Esophagus muscularis mucosa (tissue), 4 donors: ENCODE measurements at regions not wholly inside any gene's neighbourhood (a gene's known extent, or its start where the extent isn't known, plus 50 kb on each side); places are given as distances from the start of the nearest gene placed in this dataset.

ENCODE experiments used
- EP300 ChIP-seq: sonication (generic); formaldehyde crosslinking; IDR thresholded peaks from one replicate; pipeline ENCODE4 v1.6.1; 2017; ENCODE audit warnings: antibody characterized with exemption
- POLR2AphosphoS5 ChIP-seq, 2 donors: sonication (generic); formaldehyde crosslinking; IDR thresholded peaks; one replicate each; pipeline ENCODE4 v1.6.1; 2017; ENCODE audit warnings: antibody characterized with exemption in 2 of 2
- TF ChIP-seq, protein P1 (sequence below), 3 experiments: fragments of 200-600 bp in 2 of 3; fragments of 450-650 bp in 1 of 3; sonication (generic) in 2 of 3; IDR thresholded peaks; one replicate each; pipeline ENCODE4 v1.5.1; 2017 to 2019; ENCODE audit warnings: antibody characterized with exemption in 3 of 3, mild to moderate bottlenecking in 2 of 3, moderate library complexity in 1 of 3

DNA sequence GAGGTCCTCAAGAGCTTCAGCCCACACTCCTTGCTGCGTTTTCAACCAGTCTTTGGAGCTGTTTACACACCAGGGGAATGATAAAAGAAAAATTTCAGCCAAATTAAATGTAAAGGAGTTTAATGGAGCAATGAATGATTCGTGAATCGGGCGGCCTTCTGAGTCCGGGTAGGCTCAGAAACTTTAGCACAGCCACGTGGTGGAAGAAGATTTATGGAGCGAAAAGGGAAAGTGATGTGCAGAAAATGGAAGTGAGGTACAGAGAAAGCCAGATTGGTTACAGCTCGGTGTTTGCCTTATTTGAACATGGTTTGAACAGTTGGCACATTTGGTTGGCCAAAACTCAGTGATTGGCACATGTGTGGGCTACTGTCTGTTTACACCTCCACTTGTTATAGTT, 305.4 kb downstream of the MAF start:
- TF ChIP-seq, protein P1, sequence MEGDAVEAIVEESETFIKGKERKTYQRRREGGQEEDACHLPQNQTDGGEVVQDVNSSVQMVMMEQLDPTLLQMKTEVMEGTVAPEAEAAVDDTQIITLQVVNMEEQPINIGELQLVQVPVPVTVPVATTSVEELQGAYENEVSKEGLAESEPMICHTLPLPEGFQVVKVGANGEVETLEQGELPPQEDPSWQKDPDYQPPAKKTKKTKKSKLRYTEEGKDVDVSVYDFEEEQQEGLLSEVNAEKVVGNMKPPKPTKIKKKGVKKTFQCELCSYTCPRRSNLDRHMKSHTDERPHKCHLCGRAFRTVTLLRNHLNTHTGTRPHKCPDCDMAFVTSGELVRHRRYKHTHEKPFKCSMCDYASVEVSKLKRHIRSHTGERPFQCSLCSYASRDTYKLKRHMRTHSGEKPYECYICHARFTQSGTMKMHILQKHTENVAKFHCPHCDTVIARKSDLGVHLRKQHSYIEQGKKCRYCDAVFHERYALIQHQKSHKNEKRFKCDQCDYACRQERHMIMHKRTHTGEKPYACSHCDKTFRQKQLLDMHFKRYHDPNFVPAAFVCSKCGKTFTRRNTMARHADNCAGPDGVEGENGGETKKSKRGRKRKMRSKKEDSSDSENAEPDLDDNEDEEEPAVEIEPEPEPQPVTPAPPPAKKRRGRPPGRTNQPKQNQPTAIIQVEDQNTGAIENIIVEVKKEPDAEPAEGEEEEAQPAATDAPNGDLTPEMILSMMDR (IDR thresholded peaks at IDR 0.05) = no peak
- TF ChIP-seq POLR2AphosphoS5 (IDR thresholded peaks at IDR 0.05) = no peak
- no peak for TF ChIP-seq EP300
